ENCODE measurements at regions not wholly inside any gene's neighbourhood (a gene's known extent, or its start where the extent isn't known, plus 50 kb on each side); places are given as distances from the start of the nearest gene placed in this dataset.

- Histone ChIP-seq H3K4me3 (no peak overlapping the region), H3K27me3 (no peaks in the 10 kb centered on the region), H3K9me3 (peaks cover 0 to 25% (median 5%) of the 10 kb centered on the region in 3 donors), H3K36me3 (no peaks in the 10 kb centered on the region), H3K27ac (no peak overlapping the region), H3K4me1 (peaks cover 0 to 5% (median 0%) of the 10 kb centered on the region in 3 donors)
- DNase-seq = no peak
- intact Hi-C loops (cut with DNase I) = no loop called here
- TF ChIP-seq CTCF (IDR thresholded peaks at IDR 0.05) (no peak), POLR2A (IDR thresholded peaks at IDR 0.05) (no peak)
- WGBS, 2 donors = 67 to 81% methylated on average over 2 of the region's 2 CpGs
These were observed 299.3 kb upstream of the RARB start for GRCh38 chr3:25128735-25129134.

GRCh38 chr3:25130724-25131520 lies 297.1 kb upstream of the RARB start:
- H3K27me3 ChIP-seq = no peaks in the 10 kb centered on the region
- TF ChIP-seq POLR2A (IDR thresholded peaks at IDR 0.05) (no peak), CTCF (IDR thresholded peaks at IDR 0.05) (no peak)

GRCh38 chr3:25133588-25133987 lies 294.5 kb upstream of the RARB start:
- Histone ChIP-seq H3K27ac (no peak overlapping the region), H3K4me3 (no peak overlapping the region), H3K36me3 (no peaks in the 10 kb centered on the region), H3K4me1 (no peaks in the 10 kb centered on the region), H3K27me3 (no peaks in the 10 kb centered on the region), H3K9me3 (peaks cover 0 to 18% (median 5%) of the 10 kb centered on the region in 3 donors)
- DNase-seq = no peak
- TF ChIP-seq POLR2A (IDR thresholded peaks at IDR 0.05) (no peak), CTCF (IDR thresholded peaks at IDR 0.05) (no peak)
- intact Hi-C loops (cut with DNase I) = no loop called here
- WGBS, 2 donors = 89 to 100% methylated on average over 3 of the region's 3 CpGs

More at GRCh38 chr3:25130724-25131520, 297.1 kb upstream of the RARB start:
- intact Hi-C loops (cut with DNase I) = no loop called here
- H3K9me3 ChIP-seq = peaks cover 0 to 25% (median 5%) of the 10 kb centered on the region in 3 donors
- DNase-seq = no peak
- peaks cover 0 to 5% (median 0%) of the 10 kb centered on the region in 3 donors for H3K4me1 ChIP-seq
- no peak overlapping the region for H3K27ac ChIP-seq
- WGBS, 2 donors = 65 to 74% methylated on average over 4 of the region's 4 CpGs
- no peak overlapping the region for H3K4me3 ChIP-seq
- H3K36me3 ChIP-seq = no peaks in the 10 kb centered on the region

GRCh38 chr3:25137606-25138005 lies 290.5 kb upstream of the RARB start:
- Histone ChIP-seq H3K9me3 (no peaks in the 10 kb centered on the region), H3K27me3 (no peaks in the 10 kb centered on the region), H3K4me1 (no peaks in the 10 kb centered on the region), H3K27ac (no peak overlapping the region), H3K4me3 (no peak overlapping the region), H3K36me3 (no peaks in the 10 kb centered on the region)
- 90 to 94% methylated on average over 2 of the region's 2 CpGs for WGBS, 2 donors
- no peak for DNase-seq
- intact Hi-C loops (cut with DNase I) = no loop called here
- no peak for TF ChIP-seq POLR2A (IDR thresholded peaks at IDR 0.05)
- TF ChIP-seq CTCF (IDR thresholded peaks at IDR 0.05) = no peak

GRCh38 chr3:25139267-25139666 lies 288.8 kb upstream of the RARB start:
- intact Hi-C loops (cut with DNase I) = no loop called here
- Histone ChIP-seq H3K9me3 (no peaks in the 10 kb centered on the region), H3K27ac (no peak overlapping the region), H3K4me1 (no peaks in the 10 kb centered on the region), H3K4me3 (no peak overlapping the region), H3K36me3 (no peaks in the 10 kb centered on the region), H3K27me3 (no peaks in the 10 kb centered on the region)
- TF ChIP-seq POLR2A (IDR thresholded peaks at IDR 0.05) (no peak), CTCF (IDR thresholded peaks at IDR 0.05) (no peak)
- 100% methylated on average over 1 of the region's 1 CpG for WGBS, 2 donors
- DNase-seq = no peak
